ENCODE measurements at regions not wholly inside any gene's neighbourhood (a gene's known extent, or its start where the extent isn't known, plus 50 kb on each side); places are given as distances from the start of the nearest gene placed in this dataset.

- TF ChIP-seq POLR2AphosphoS5 (IDR thresholded peaks at IDR 0.05), result no peak
- TF ChIP-seq CTCF (IDR thresholded peaks at IDR 0.05), result no peak
- TF ChIP-seq POLR2A (IDR thresholded peaks at IDR 0.05), result no peak
These were observed 208.0 kb downstream of the GALR1 start for GRCh38 chr18:77457681-77458080.
